ENCODE measurements at regions not wholly inside any gene's neighbourhood (a gene's known extent, or its start where the extent isn't known, plus 50 kb on each side); places are given as distances from the start of the nearest gene placed in this dataset.

- ATAC-seq (ENCODE audit: low FRiP score in 2 of 2) (no peak), DNase-seq (no peak)
- H3K27ac ChIP-seq, result no peak overlapping the region
- H3K36me3 ChIP-seq, result no peaks in the 10 kb centered on the region
- no peaks in the 10 kb centered on the region for H3K9me3 ChIP-seq
- H3K4me3 ChIP-seq, result no peak overlapping the region
- no peaks in the 10 kb centered on the region for H3K27me3 ChIP-seq
- 71 to 75% methylated on average over 10 of the region's 10 CpGs for WGBS, 2 donors
- H3K4me1 ChIP-seq, result no peaks in the 10 kb centered on the region
- no peak for TF ChIP-seq POLR2AphosphoS5 (IDR thresholded peaks at IDR 0.05)
- TF ChIP-seq POLR2A (IDR thresholded peaks at IDR 0.05), result no peak
- TF ChIP-seq, protein P1, sequence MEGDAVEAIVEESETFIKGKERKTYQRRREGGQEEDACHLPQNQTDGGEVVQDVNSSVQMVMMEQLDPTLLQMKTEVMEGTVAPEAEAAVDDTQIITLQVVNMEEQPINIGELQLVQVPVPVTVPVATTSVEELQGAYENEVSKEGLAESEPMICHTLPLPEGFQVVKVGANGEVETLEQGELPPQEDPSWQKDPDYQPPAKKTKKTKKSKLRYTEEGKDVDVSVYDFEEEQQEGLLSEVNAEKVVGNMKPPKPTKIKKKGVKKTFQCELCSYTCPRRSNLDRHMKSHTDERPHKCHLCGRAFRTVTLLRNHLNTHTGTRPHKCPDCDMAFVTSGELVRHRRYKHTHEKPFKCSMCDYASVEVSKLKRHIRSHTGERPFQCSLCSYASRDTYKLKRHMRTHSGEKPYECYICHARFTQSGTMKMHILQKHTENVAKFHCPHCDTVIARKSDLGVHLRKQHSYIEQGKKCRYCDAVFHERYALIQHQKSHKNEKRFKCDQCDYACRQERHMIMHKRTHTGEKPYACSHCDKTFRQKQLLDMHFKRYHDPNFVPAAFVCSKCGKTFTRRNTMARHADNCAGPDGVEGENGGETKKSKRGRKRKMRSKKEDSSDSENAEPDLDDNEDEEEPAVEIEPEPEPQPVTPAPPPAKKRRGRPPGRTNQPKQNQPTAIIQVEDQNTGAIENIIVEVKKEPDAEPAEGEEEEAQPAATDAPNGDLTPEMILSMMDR (IDR thresholded peaks at IDR 0.05), result no peak
- TF ChIP-seq EP300 (IDR thresholded peaks at IDR 0.05), result no peak
Measured at GRCh38 chr16:73543331-73543969, 495.5 kb upstream of the ZFHX3 start.

DNA sequence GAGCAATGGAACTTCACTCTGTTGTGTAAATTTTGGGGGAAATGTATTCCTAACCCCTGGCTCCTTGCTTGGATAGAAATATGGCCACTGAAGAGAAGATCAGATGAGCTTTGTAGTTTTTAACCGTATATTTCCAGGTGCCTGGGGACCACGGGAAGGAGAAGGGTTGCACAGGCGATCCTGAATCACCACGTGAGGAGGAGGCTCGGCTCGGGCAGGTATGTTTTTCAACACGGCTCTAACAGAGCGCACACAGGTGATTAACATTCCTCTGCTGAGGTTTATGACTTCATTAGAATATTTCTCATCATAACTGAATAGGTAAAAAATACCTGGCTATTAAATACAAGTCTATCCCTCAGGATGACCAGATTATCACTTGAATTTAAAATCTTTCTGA, 495.0 kb upstream of the ZFHX3 start:
- no peak for TF ChIP-seq EP300 (IDR thresholded peaks at IDR 0.05)
- TF ChIP-seq, protein P1 (IDR thresholded peaks at IDR 0.05), result no peak
- no peak for TF ChIP-seq POLR2AphosphoS5 (IDR thresholded peaks at IDR 0.05)
- no peak for TF ChIP-seq POLR2A (IDR thresholded peaks at IDR 0.05)
- 84 to 87% methylated on average over 8 of the region's 8 CpGs for WGBS, 2 donors
- H3K36me3 ChIP-seq, result no peaks in the 10 kb centered on the region
- H3K27me3 ChIP-seq, result no peaks in the 10 kb centered on the region
- DNase-seq (no peak), ATAC-seq (ENCODE audit: low FRiP score in 2 of 2) (no peak)
- no peaks in the 10 kb centered on the region for H3K9me3 ChIP-seq
- H3K4me1 ChIP-seq, result no peaks in the 10 kb centered on the region
- no peak overlapping the region for H3K27ac ChIP-seq
- no peak overlapping the region for H3K4me3 ChIP-seq

DNA sequence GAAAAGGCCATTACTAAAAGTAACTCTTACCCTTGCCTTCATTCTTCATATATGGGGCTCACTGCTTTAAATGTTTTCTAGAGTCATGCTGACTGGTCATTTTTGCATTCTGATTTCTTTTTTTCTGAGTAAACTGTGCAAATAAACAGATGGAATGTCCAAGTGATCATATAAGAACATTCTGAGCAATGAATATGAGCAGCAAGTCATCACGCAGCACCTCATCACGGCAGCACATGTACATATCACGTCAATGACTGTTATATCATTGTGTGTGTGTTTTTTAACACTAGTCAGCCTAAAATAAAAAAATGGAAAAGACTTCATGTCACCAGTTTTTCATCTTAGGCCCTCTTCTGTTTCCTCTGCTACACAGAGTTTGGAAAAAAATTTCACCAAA, 490.0 kb upstream of the ZFHX3 start:
- Histone ChIP-seq H3K27me3 (no peaks in the 10 kb centered on the region), H3K36me3 (no peaks in the 10 kb centered on the region), H3K4me3 (no peak overlapping the region), H3K27ac (no peak overlapping the region), H3K4me1 (no peaks in the 10 kb centered on the region), H3K9me3 (no peaks in the 10 kb centered on the region)
- TF ChIP-seq POLR2AphosphoS5 (IDR thresholded peaks at IDR 0.05), result no peak
- TF ChIP-seq EP300 (IDR thresholded peaks at IDR 0.05), result no peak
- no peak for TF ChIP-seq POLR2A (IDR thresholded peaks at IDR 0.05)
- TF ChIP-seq, protein P1 (IDR thresholded peaks at IDR 0.05), result no peak
- no peak for ATAC-seq (ENCODE audit: low FRiP score in 2 of 2)
- no peak for DNase-seq
- WGBS, 2 donors, result 83 to 96% methylated on average over 3 of the region's 3 CpGs

DNA sequence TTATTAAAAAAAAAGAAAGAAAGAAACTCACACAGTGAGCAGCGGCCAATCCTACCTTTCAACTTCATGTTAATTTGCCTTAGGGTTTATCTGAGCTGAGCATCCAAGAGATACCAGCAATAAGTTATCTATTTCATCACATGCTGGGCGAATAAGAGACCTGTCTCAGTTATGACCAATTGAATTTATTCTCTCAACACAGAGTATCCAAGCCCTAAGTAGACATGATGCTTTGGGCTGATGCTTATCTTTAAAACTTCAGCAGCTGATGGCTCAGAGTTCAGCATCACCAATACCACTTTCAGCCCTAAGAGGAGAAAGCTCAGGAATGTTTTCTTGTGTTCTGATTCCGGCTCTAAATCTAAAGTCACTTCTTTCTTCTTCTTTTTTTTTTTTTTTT, 489.0 kb upstream of the ZFHX3 start:
- Histone ChIP-seq H3K36me3 (no peaks in the 10 kb centered on the region), H3K27ac (no peak overlapping the region), H3K4me3 (no peak overlapping the region), H3K27me3 (no peaks in the 10 kb centered on the region), H3K4me1 (no peaks in the 10 kb centered on the region), H3K9me3 (no peaks in the 10 kb centered on the region)
- TF ChIP-seq EP300 (IDR thresholded peaks at IDR 0.05) (no peak), POLR2A (IDR thresholded peaks at IDR 0.05) (no peak), POLR2AphosphoS5 (IDR thresholded peaks at IDR 0.05) (no peak)
- TF ChIP-seq, protein P1 (IDR thresholded peaks at IDR 0.05), result no peak
- DNase-seq (no peak), ATAC-seq (ENCODE audit: low FRiP score in 2 of 2) (no peak)
- WGBS, 2 donors, result 76 to 87% methylated on average over 3 of the region's 3 CpGs

- TF ChIP-seq, protein P1 (IDR thresholded peaks at IDR 0.05), result no peak
- TF ChIP-seq EP300 (IDR thresholded peaks at IDR 0.05), result no peak
- TF ChIP-seq POLR2AphosphoS5 (IDR thresholded peaks at IDR 0.05), result no peak
- no peak for TF ChIP-seq POLR2A (IDR thresholded peaks at IDR 0.05)
Measured at GRCh38 chr16:73531021-73531420, 483.1 kb upstream of the ZFHX3 start.

More at GRCh38 chr16:73531021-73531420, 483.1 kb upstream of the ZFHX3 start:
- 50 to 67% methylated on average over 3 of the region's 3 CpGs for WGBS, 2 donors
- H3K27ac ChIP-seq, result no peak overlapping the region
- H3K4me1 ChIP-seq, result no peaks in the 10 kb centered on the region
- no peaks in the 10 kb centered on the region for H3K27me3 ChIP-seq
- DNase-seq, result no peak
- H3K9me3 ChIP-seq, result no peaks in the 10 kb centered on the region
- H3K36me3 ChIP-seq, result no peaks in the 10 kb centered on the region
- no peak for ATAC-seq (ENCODE audit: low FRiP score in 2 of 2)
- no peak overlapping the region for H3K4me3 ChIP-seq

Data from upper lobe of left lung (tissue), 6 donors.